GM20000 (cell line): ENCODE measurements at regions not wholly inside any gene's neighbourhood (a gene's known extent, or its start where the extent isn't known, plus 50 kb on each side); places are given as distances from the start of the nearest gene placed in this dataset.

Experiments
- DNase-seq: peaks from one replicate; pipeline ENCODE4 v3.0.0; 2012; ENCODE audit warnings: low spot score
- CTCF ChIP-seq: IDR thresholded peaks from 2 replicates; pipeline ENCODE4 v1.5.1; 2012; ENCODE audit warnings: mild to moderate bottlenecking, control low read depth; ENCODE audit errors: extremely low read depth, missing control alignments

- TF ChIP-seq CTCF = no peak
- no peak for DNase-seq
Measured at GRCh38 chr9:115642285-115642684, 511.3 kb upstream of the PAPPA start.

- no peak for TF ChIP-seq CTCF
- DNase-seq = no peak
Measured at GRCh38 chr9:115643948-115644727, 509.5 kb upstream of the PAPPA start.

- no peak for DNase-seq
- no peak for TF ChIP-seq CTCF
Measured at GRCh38 chr9:115649991-115650472, 503.6 kb upstream of the PAPPA start.

GRCh38 chr9:115650768-115651167 lies 502.8 kb upstream of the PAPPA start:
- TF ChIP-seq CTCF = no peak
- DNase-seq = no peak

GRCh38 chr9:115651461-115651860 lies 502.1 kb upstream of the PAPPA start:
- TF ChIP-seq CTCF = no peak
- no peak for DNase-seq

GRCh38 chr9:115653171-115653606 lies 500.4 kb upstream of the PAPPA start:
- DNase-seq = no peak
- TF ChIP-seq CTCF = no peak

GRCh38 chr9:115657695-115658094 lies 495.9 kb upstream of the PAPPA start:
- TF ChIP-seq CTCF = no peak
- DNase-seq = no peak
